Mononuclear cell (primary cell): ENCODE measurements at regions not wholly inside any gene's neighbourhood (a gene's known extent, or its start where the extent isn't known, plus 50 kb on each side); places are given as distances from the start of the nearest gene placed in this dataset.
"Not testable (repeated sequence)": the region's sequence is repeated elsewhere in the genome, so short reads cannot be mapped to it uniquely, and the experiment has no call there.

Experiments used
- H3K27me3 ChIP-seq: 2 replicates; pipeline ENCODE4 v1.6.0; 2011; ENCODE audit warnings: low read length, control low read depth; ENCODE audit not compliant: insufficient read depth
- H3K4me1 ChIP-seq: 2 replicates; pipeline ENCODE4 v1.5.1; 2011; ENCODE audit warnings: mild to moderate bottlenecking, low read length, control low read depth; ENCODE audit not compliant: insufficient read depth
- H3K4me3 ChIP-seq: 2 replicates; pipeline ENCODE4 v1.5.1; 2011; ENCODE audit warnings: mild to moderate bottlenecking, low read length, moderate library complexity
- H3K9me3 ChIP-seq: 2 replicates; pipeline ENCODE4 v1.5.1; 2011; ENCODE audit warnings: low read depth, mild to moderate bottlenecking, control low read depth, low read length

DNA sequence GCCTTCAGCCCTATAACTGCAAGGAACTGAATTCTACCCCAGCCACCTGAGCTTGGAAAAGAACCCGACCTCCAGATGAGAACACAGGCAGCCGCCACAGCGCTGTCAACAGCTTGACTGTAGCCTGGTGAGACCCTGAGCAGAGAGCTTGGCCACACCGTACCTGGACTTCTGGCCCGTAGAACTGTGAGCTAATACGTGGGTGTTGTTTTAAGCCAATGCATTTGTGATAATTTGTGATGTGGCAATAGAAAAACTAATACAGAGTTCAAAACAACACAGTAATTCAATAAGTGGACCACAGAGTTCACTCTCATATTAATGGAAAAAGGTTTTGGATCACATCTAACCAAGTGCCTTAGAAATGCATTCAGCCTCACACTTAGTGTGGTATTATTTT is 96.6 kb upstream of the TBL1X start:
- Histone ChIP-seq H3K4me3 (no peak overlapping the region), H3K4me1 (peaks cover 14% of the 10 kb centered on the region), H3K27me3 (no peaks in the 10 kb centered on the region), H3K9me3 (no peaks in the 10 kb centered on the region)

DNA sequence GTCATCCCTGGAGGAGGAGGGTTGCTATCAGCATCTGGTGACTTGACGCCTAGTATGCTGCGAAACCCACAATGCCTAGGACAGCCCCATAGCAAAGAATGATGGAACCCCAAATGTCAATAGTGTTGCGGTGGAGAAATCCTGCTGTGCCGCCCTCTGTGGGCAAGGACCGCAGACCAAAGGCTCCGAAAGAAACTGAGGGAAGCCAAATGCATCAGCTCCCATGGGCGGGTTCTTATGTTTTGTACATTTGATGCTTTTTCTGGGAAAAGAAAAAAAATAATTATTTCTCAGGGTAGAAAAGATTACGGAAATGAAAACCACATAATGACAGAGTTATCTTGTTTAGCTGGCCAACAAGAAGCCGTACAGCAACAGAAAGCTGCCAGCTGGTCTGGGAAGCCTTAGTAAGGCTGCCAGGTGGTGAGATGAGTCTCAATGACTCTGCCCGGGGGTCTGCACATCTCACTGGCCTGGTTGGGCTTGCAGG is 95.0 kb upstream of the TBL1X start:
- H3K27me3 ChIP-seq = no peaks in the 10 kb centered on the region
- H3K4me3 ChIP-seq = no peak overlapping the region
- peaks cover 14% of the 10 kb centered on the region for H3K4me1 ChIP-seq
- no peaks in the 10 kb centered on the region for H3K9me3 ChIP-seq

DNA sequence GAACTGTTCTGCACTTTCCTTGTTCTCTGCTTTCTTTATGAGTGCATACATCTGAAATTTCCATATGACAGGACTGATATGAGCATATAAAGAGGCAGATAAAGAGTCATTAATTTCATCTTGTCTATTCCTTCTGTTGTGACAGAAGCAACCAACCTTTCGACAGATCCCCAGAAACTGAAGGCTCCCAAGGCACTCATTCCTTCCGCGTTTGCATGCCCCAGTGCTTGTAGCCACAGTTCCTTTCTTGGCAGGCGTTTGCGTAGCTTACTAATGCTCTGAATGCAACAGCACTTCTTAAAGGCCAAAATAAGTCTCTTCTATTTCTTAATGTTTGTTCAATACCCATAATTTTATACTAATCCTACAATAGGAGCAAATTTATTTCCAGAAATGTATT is 94.0 kb upstream of the TBL1X start:
- H3K9me3 ChIP-seq = no peaks in the 10 kb centered on the region
- no peak overlapping the region for H3K4me3 ChIP-seq
- H3K4me1 ChIP-seq = peaks cover 14% of the 10 kb centered on the region
- no peaks in the 10 kb centered on the region for H3K27me3 ChIP-seq

DNA sequence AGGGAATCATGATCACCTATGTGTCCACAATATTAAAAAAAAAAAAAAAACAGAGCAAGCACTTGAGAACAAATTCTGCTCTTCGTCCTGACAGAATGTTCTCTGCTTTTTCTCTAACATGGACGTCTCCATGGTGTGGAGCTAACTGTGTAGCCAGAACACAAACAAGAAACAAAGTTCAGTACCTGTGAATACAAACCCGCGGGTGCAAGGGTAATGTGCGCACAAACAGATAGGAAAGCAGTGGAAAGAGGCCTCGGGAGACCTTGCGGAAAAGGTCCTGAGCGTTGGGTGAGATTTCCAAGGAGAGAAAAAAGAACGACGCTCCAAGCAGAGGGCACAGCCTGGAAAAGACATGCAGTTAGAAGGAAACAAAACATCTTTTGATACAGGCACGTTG is 92.0 kb upstream of the TBL1X start:
- no peaks in the 10 kb centered on the region for H3K27me3 ChIP-seq
- no peak overlapping the region for H3K4me3 ChIP-seq
- H3K9me3 ChIP-seq = no peaks in the 10 kb centered on the region
- peaks cover 17% of the 10 kb centered on the region for H3K4me1 ChIP-seq

DNA sequence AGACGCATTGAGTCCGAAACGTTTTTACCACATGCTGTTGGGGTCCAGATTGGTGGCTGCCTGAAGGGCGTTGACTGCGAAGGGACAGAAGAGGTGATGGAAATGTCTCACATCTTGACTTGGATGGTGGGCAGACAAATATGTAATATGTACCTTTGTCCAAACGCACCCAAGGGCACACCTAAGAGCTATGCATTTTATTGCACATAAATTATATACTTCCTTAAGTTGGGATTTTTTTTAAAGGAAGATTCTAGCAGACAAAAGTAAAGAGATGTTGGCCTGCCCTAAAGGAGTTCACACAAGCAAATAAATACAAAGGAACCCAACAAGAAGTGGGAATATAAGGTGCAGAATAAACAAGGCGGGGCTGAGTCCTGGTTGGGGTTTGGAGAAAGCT is 91.1 kb upstream of the TBL1X start:
- Histone ChIP-seq H3K4me1 (peaks cover 26% of the 10 kb centered on the region), H3K27me3 (no peaks in the 10 kb centered on the region)

DNA sequence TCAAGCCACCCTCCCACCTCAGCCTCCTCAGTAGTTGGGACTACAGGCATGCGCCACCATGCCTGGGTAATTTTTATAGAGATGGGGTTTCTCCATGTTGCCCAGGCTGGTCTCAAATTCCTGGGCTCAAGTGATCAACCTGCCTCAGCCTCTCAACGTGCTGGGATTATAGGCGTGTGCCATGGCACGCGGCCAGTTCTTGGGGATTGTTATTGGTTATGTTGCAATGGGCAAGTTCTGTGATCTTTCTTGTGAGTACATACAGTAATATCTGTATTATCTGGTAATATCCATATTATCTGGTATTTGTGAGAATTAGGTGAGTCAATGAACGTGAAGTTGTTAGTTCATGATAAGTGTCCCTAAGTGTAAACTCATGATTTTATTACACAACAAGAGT is 90.3 kb upstream of the TBL1X start:
- Histone ChIP-seq H3K9me3 (no peaks in the 10 kb centered on the region), H3K27me3 (no peaks in the 10 kb centered on the region), H3K4me3 (no peak overlapping the region), H3K4me1 (peaks cover 33% of the 10 kb centered on the region)

More for the DNA sequence above, 91.1 kb upstream of the TBL1X start:
- H3K4me3 ChIP-seq = no peak overlapping the region
- no peaks in the 10 kb centered on the region for H3K9me3 ChIP-seq

DNA sequence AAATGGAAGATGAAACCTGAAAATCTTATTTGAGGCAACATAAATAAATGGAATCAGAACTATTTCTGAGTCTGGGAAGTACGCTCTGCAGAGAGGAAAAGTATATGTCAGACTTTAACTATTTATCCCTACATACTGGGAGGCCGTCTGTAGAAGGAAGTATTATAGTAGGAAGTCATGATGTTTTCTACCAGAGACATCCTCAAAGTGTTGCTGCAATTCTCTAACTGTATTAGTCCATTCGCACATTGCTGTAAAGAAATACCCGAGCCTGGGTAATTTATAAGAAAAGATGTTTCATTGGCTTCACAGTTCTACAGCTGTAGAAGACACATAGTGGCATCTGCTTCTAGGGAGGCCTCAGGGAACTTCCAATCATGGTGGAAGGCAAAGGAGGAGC is 88.7 kb upstream of the TBL1X start:
- Histone ChIP-seq H3K4me3 (no peak overlapping the region), H3K27me3 (no peaks in the 10 kb centered on the region), H3K9me3 (no peaks in the 10 kb centered on the region), H3K4me1 (peaks cover 28% of the 10 kb centered on the region)

DNA sequence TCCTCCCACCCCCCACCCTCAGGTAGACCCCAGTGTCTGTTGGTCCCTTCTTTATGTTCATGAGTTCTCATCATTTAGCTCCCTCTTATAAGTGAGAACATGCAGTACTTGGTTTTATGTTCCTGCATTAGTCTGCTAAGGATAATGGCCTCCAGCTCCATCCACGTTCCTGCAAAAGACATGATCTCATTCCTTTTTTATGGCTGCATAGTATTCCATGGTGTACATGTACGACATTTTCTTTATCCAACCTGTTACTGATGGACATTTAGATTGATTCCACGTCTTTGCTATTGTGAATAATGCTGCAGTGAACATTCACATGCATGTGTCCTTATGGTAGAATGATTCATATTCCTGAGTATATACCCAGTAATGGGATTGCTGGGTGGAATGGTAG is 87.6 kb upstream of the TBL1X start:
- H3K4me3 ChIP-seq, H3K9me3 ChIP-seq, H3K27me3 ChIP-seq: not testable (repeated sequence)
- peaks cover 28% of the 10 kb centered on the region for H3K4me1 ChIP-seq

DNA sequence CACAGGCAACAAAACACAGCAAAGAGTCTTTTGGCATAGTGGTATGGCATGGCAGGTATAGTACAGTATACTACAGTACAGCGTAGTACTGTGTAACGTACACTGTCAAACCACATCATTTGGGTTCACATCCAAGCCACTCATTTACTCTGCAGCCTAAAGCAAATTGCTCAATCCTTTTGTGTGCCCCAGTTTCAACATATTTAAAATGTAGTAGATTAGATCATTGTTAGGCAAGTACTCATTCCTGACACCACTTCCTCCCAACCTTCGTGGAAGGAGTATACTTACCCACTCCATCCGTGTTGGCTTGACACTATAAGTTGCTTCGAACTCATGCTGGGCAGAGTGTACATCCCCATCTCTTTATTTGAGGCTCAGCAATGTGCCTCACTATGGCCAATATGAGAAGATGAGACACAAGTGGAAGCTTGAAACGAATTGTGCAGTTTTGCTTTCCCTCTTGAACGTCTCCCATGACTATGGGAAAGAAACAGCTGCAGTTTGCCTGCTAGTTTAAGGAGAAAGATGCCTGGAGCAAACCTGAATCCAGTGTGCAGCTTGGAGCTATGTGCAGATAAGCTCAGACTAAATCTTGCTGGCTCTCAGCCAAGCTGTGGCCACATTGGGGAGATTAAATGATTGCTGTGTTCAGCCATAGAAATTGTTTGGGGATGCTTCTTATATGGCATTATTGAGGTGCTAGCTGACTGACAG is 85.7 kb upstream of the TBL1X start:
- Histone ChIP-seq H3K4me3 (no peak overlapping the region), H3K9me3 (no peaks in the 10 kb centered on the region), H3K27me3 (no peaks in the 10 kb centered on the region), H3K4me1 (peaks cover 28% of the 10 kb centered on the region)

DNA sequence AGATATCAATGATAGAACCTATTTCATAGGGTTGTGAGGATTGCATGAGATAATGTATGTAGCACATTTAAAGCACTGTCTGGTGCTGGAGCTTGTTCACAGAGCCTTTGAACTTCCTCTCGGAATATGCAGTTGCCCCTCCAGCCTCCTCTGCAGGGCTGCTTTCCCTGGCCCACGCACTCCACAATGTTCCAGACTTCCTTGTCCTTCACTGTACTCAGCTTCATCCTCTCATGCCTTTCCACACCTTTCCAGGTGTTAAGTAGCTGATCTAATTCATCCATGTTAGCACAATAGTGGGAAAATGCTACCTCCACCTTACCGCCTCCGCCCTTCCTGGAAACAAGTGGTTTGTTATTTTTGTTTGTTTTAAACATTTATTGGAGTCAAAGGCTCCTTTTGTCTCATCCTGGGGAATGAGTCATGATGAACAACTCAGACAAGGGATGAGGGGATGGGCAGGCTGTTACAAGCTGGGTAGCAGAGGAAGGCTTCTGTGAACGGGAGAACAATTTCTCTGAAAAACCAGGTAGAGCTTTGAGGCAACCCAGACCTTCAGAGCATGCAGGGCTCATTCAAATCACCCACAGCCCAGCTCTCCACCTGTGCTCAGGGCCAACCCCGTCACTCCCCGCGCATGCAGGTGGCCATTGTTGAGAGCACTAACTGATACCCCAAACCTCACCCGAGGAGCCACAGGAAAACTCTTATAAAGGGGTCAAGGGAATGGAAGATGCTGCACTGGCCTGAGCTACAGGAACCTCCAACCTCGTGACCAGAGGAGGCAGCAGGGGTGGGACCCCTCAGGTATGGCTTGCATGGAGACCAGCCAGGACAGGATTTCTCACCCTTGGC is 84.9 kb upstream of the TBL1X start:
- peaks cover 28% of the 10 kb centered on the region for H3K4me1 ChIP-seq
- H3K27me3 ChIP-seq = no peaks in the 10 kb centered on the region
- H3K4me3 ChIP-seq = no peak overlapping the region

DNA sequence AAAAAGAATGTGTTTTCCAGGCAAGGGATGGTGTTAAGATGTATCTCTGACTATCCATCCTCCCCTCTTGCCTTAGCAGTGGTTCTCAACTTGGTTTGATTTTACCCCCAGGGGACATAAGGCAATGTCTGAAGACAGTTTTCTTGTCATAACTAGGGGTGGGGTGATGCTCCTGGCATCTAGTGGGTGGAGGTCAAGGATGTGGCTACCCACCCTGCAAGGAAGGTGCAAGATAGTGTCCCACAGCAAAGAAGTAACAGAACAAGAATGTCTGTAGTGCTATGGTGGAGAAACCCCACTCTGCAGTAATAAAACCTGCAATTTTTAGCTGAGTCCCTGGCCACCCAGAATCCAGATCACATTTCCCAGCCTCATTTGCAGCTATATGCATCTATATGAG is 81.2 kb upstream of the TBL1X start:
- no peaks in the 10 kb centered on the region for H3K9me3 ChIP-seq
- peaks cover 14% of the 10 kb centered on the region for H3K4me1 ChIP-seq
- H3K4me3 ChIP-seq = no peak overlapping the region
- no peaks in the 10 kb centered on the region for H3K27me3 ChIP-seq

More for the DNA sequence above, 84.9 kb upstream of the TBL1X start:
- H3K9me3 ChIP-seq = no peaks in the 10 kb centered on the region

DNA sequence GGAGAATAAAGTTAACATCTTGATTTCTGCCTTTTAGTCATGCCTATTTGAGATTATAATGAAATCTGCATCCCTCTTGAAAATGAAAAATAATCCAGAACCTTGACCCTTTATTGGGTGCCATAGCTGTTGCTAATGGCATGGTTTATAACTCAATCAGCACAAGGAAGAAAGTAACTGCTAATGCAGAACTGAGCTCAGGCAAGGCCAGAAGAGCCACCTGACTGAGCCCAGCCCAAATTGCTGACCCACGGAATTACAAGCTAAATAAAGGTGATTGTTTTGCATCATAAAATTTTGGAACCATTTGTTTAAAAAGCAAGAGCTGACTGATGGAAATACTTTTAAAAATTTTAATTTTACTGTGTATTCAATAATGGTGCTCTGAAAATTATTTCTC is 76.4 kb upstream of the TBL1X start:
- H3K4me3 ChIP-seq = no peak overlapping the region
- H3K27me3 ChIP-seq = no peaks in the 10 kb centered on the region

DNA sequence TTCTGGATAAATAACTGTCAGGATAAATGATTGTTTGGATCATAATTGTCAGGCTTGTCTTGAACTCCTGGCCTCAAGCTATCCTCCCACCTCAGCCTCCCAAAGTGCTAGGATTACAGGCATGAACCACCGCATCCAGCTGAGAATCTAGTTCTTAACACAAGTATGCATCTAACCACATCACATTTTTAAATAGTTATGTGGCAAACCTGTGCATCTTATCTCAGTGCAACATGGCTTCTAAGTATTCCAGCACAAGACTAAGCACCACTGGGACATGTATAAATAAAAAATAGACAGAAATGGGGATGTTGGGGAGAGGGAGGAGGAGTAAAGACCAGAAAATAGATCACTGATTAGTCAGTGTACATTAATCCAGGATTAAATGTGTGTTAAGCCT is 74.7 kb upstream of the TBL1X start:
- H3K27me3 ChIP-seq = no peaks in the 10 kb centered on the region
- peaks cover 23% of the 10 kb centered on the region for H3K4me1 ChIP-seq
- no peak overlapping the region for H3K4me3 ChIP-seq
- no peaks in the 10 kb centered on the region for H3K9me3 ChIP-seq

More for the DNA sequence above, 76.4 kb upstream of the TBL1X start:
- Histone ChIP-seq H3K9me3 (no peaks in the 10 kb centered on the region), H3K4me1 (peaks cover 11% of the 10 kb centered on the region)

DNA sequence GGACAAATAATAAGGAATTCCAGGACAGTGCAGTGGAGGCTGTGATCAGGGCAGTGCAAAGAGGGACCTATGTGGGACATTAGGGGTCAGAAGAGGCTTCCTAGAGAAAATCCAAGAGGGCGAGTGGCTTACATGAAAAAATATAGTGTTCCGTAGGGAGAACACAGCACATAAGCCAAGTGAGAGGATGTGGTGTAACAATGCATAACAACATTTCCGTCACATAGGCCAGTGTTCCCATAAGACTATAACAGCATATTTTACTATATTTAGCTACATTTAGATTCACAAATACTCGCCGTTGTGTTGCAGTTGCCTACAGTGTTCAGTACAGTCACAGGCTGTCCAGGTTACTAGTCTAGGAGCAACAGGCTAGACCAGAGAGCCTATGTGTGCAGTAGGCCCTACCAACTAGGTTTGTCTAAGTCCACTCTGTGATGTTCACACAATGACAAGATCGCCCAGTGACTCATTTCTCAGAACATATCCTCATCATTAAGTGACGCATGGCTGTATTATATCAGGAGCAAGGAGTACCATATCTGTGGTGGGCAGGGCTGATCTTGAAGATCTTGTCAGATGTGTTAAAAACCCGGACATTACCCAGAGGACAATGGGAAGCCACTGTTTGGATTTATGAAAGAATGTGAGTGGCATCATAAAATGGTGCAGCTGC is 74.0 kb upstream of the TBL1X start:
- Histone ChIP-seq H3K4me3 (no peak overlapping the region), H3K27me3 (no peaks in the 10 kb centered on the region), H3K9me3 (no peaks in the 10 kb centered on the region), H3K4me1 (peaks cover 30% of the 10 kb centered on the region)

DNA sequence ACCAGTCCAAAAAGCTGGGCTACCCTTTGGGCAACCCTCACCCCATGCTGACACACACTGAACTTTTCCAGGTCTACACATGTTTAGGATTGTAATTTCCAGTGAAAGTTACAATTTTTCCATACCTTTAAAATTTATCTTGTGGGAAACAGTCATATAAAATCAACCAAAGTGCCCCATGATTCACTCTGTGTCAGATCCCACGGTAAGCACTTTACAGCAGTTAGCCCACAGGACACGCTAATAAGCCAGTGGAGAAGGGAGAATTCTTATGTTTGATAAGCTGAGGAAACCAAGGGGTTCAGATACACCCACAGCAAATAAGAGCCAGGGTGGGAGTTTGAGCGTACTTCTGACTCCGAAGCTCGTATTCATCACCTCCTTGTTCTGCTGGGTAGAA is 72.4 kb upstream of the TBL1X start:
- no peaks in the 10 kb centered on the region for H3K9me3 ChIP-seq
- H3K27me3 ChIP-seq = no peaks in the 10 kb centered on the region
- peaks cover 32% of the 10 kb centered on the region for H3K4me1 ChIP-seq
- no peak overlapping the region for H3K4me3 ChIP-seq
